ENCODE measurements at regions not wholly inside any gene's neighbourhood (a gene's known extent, or its start where the extent isn't known, plus 50 kb on each side); places are given as distances from the start of the nearest gene placed in this dataset.
"Not testable (repeated sequence)": the region's sequence is repeated elsewhere in the genome, so short reads cannot be mapped to it uniquely, and the experiment has no call there.

DNA sequence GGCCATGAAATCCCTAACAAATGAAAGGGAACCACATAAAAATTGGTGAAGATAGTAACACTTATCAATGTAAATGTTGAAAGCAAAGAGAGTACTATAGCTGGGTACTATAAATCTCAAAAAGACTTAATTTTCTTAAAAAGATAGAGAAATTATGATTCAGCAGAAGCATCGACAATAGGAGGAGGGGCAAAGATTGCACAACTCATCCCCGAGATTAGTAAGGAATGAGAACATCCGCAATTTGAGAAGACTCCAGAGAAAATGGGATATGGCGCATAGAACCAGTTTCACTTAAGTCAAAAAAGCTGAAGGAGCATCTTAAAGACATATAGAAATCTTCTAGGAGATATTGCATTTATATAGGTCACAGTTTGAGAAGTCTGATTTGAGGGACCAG, 220.2 kb upstream of the SLC16A7 start:
- H3K36me3 ChIP-seq (ENCODE audit: control insufficient read depth, insufficient read depth, low read length): no peaks in the 10 kb centered on the region

DNA sequence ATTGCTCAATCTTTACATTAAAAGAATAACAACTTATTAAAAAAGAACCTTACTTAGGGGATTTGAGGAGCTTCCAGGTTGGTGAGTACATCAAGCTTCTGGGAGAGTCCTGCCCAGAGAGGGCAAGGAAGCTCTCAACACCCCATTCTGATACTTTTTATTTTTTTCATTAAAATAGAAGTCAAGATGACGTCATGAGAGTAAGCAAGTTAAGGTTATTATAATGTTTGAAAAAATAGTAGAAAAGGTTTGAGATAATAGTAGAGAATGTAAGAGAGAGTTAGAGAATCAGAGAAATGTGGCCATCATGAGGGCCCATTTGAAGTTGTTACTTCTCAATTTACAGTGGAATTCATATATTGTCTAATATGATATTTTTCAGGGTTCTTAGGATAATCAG, 221.0 kb upstream of the SLC16A7 start:
- no peaks in the 10 kb centered on the region for H3K4me1 ChIP-seq (ENCODE audit: control insufficient read depth, insufficient read depth, low read length, poor library complexity, severe bottlenecking)
- H3K27ac ChIP-seq (ENCODE audit: insufficient read depth, low read length, poor library complexity, severe bottlenecking): no peak overlapping the region
- no peaks in the 10 kb centered on the region for H3K9me3 ChIP-seq (ENCODE audit: control insufficient read depth, low read length)
- H3K4me3 ChIP-seq (ENCODE audit: insufficient read depth, low read depth, low read length, poor library complexity, severe bottlenecking): no peak overlapping the region
- DNase-seq: no peak
- no peaks in the 10 kb centered on the region for H3K27me3 ChIP-seq (replicated peaks; ENCODE audit: control insufficient read depth, insufficient read depth, low read length, poor library complexity, severe bottlenecking)
- no peaks in the 10 kb centered on the region for H3K36me3 ChIP-seq (ENCODE audit: control insufficient read depth, insufficient read depth, low read length)

More for the DNA sequence above, 220.2 kb upstream of the SLC16A7 start:
- H3K27me3 ChIP-seq (replicated peaks; ENCODE audit: control insufficient read depth, insufficient read depth, low read length, poor library complexity, severe bottlenecking): no peaks in the 10 kb centered on the region
- no peak overlapping the region for H3K27ac ChIP-seq (ENCODE audit: insufficient read depth, low read length, poor library complexity, severe bottlenecking)
- H3K4me3 ChIP-seq (ENCODE audit: insufficient read depth, low read depth, low read length, poor library complexity, severe bottlenecking): no peak overlapping the region
- no peaks in the 10 kb centered on the region for H3K9me3 ChIP-seq (ENCODE audit: control insufficient read depth, low read length)
- H3K4me1 ChIP-seq (ENCODE audit: control insufficient read depth, insufficient read depth, low read length, poor library complexity, severe bottlenecking): no peaks in the 10 kb centered on the region
- no peak for DNase-seq

DNA sequence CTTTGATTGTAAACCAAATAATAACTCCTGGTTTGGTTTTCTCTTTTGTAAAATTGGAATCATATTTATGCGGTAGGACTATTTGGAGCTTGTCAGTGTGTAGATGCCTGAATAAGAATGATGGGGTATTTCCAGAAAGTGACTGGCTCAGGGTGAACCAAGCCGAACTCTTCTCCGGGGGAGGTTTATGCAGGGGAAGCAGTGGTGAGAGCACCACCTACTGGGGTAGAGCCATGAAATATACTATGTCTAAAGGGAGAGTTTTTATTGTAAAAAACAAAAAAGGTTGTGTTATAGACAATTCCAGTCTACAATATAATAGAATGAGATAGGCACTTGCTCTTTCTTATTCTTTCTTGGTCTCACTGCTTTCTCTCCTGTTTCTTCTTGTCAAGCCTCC, 222.9 kb upstream of the SLC16A7 start:
- no peaks in the 10 kb centered on the region for H3K9me3 ChIP-seq (ENCODE audit: control insufficient read depth, low read length)
- no peak overlapping the region for H3K4me3 ChIP-seq (ENCODE audit: insufficient read depth, low read depth, low read length, poor library complexity, severe bottlenecking)
- H3K36me3 ChIP-seq (ENCODE audit: control insufficient read depth, insufficient read depth, low read length): no peaks in the 10 kb centered on the region
- no peaks in the 10 kb centered on the region for H3K4me1 ChIP-seq (ENCODE audit: control insufficient read depth, insufficient read depth, low read length, poor library complexity, severe bottlenecking)
- no peak overlapping the region for H3K27ac ChIP-seq (ENCODE audit: insufficient read depth, low read length, poor library complexity, severe bottlenecking)
- DNase-seq: no peak
- no peaks in the 10 kb centered on the region for H3K27me3 ChIP-seq (replicated peaks; ENCODE audit: control insufficient read depth, insufficient read depth, low read length, poor library complexity, severe bottlenecking)

DNA sequence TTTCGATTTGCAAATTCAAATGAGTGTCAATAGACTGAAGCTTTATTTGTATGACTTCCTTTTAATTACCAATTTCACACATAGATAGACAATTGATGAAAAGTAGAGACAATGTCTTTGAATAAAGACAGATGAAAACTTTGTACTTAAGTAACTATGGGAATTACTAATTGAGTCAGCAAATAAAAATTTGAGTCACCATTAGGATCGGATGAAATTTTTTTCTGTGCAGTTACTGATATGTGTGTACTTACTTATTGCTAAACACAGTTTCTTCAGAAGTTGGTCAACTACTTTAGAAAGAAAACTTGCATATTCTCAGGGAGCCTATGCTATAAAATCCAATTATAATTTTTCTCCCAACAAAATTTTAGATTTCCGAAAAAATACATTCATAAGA, 224.9 kb upstream of the SLC16A7 start:
- no peak overlapping the region for H3K4me3 ChIP-seq (ENCODE audit: insufficient read depth, low read depth, low read length, poor library complexity, severe bottlenecking)
- DNase-seq: no peak
- no peaks in the 10 kb centered on the region for H3K4me1 ChIP-seq (ENCODE audit: control insufficient read depth, insufficient read depth, low read length, poor library complexity, severe bottlenecking)
- H3K27ac ChIP-seq (ENCODE audit: insufficient read depth, low read length, poor library complexity, severe bottlenecking): no peak overlapping the region
- no peaks in the 10 kb centered on the region for H3K27me3 ChIP-seq (replicated peaks; ENCODE audit: control insufficient read depth, insufficient read depth, low read length, poor library complexity, severe bottlenecking)
- no peaks in the 10 kb centered on the region for H3K36me3 ChIP-seq (ENCODE audit: control insufficient read depth, insufficient read depth, low read length)
- H3K9me3 ChIP-seq (ENCODE audit: control insufficient read depth, low read length): no peaks in the 10 kb centered on the region

DNA sequence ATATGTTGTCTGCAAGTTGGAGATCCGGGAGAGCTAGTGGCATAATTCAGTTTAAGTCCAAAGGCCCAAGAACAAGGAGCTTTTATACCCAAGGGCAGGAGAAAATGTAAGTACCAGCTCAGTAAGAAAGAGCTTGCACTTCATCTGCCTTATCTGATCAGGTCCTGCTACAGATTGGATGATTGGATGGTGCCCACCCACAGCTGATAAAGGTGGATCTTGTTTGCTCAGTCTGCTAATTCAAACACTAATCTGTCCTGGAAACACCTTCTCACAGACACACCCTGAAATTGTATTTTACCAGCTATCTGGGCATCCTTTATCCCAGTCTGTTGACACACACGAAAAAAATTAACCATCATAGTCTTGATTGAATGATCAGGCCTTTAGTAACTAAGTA, 230.7 kb upstream of the SLC16A7 start:
- Histone ChIP-seq H3K4me1 (ENCODE audit: control insufficient read depth, insufficient read depth, low read length, poor library complexity, severe bottlenecking) (no peaks in the 10 kb centered on the region), H3K27ac (ENCODE audit: insufficient read depth, low read length, poor library complexity, severe bottlenecking) (no peak overlapping the region), H3K9me3 (ENCODE audit: control insufficient read depth, low read length) (no peaks in the 10 kb centered on the region), H3K4me3 (ENCODE audit: insufficient read depth, low read depth, low read length, poor library complexity, severe bottlenecking) (no peak overlapping the region), H3K27me3 (replicated peaks; ENCODE audit: control insufficient read depth, insufficient read depth, low read length, poor library complexity, severe bottlenecking) (no peaks in the 10 kb centered on the region), H3K36me3 (ENCODE audit: control insufficient read depth, insufficient read depth, low read length) (no peaks in the 10 kb centered on the region)
- no peak for DNase-seq

DNA sequence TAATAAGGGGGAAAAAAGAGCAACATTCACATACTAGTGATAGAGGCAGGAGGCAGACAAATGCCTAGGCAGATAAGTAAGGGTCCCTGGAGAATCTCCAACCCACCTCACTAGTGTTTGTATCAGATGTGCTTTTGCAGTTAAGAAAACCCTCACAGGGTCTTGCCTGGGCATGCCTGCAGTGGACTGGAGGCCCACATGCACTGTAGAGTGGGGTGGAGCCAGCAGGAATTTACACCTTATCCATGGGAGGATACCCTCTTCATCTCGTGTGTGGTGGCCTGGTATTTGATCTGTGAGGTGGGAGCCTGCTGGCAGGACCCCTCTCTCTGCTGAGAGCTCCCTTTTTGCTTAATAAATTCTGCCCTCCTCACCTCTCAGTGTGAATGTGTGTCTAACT, 238.0 kb upstream of the SLC16A7 start:
- Histone ChIP-seq H3K36me3 (ENCODE audit: control insufficient read depth, insufficient read depth, low read length) (no peaks in the 10 kb centered on the region), H3K4me1 (ENCODE audit: control insufficient read depth, insufficient read depth, low read length, poor library complexity, severe bottlenecking) (no peaks in the 10 kb centered on the region), H3K4me3 (ENCODE audit: insufficient read depth, low read depth, low read length, poor library complexity, severe bottlenecking) (no peak overlapping the region), H3K9me3 (ENCODE audit: control insufficient read depth, low read length) (no peaks in the 10 kb centered on the region), H3K27ac (ENCODE audit: insufficient read depth, low read length, poor library complexity, severe bottlenecking) (no peak overlapping the region), H3K27me3 (replicated peaks; ENCODE audit: control insufficient read depth, insufficient read depth, low read length, poor library complexity, severe bottlenecking) (no peaks in the 10 kb centered on the region)
- no peak for DNase-seq

DNA sequence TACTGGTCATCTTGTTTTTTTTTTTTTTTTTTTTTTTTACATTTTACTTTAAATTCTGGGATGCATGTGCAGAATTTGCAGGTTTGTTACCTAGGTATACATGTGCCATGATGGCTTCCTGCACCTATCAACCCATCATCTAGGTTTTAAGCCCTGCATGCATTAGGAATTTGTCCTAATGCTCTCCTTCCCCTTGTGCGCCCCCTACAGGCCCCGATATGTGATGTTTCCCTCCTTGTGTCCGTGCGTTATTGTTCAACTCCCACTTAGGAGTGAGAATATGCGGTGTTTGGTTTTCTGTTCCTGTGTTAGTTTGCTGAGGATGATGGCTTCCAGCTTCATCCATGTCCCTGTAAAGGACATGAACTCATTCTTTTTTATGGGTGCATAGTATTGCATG, 249.6 kb upstream of the SLC16A7 start:
- H3K4me1 ChIP-seq (ENCODE audit: control insufficient read depth, insufficient read depth, low read length, poor library complexity, severe bottlenecking); DNase-seq; H3K27ac ChIP-seq (ENCODE audit: insufficient read depth, low read length, poor library complexity, severe bottlenecking); H3K4me3 ChIP-seq (ENCODE audit: insufficient read depth, low read depth, low read length, poor library complexity, severe bottlenecking); H3K27me3 ChIP-seq (replicated peaks; ENCODE audit: control insufficient read depth, insufficient read depth, low read length, poor library complexity, severe bottlenecking); H3K36me3 ChIP-seq (ENCODE audit: control insufficient read depth, insufficient read depth, low read length); H3K9me3 ChIP-seq (ENCODE audit: control insufficient read depth, low read length): not testable (repeated sequence)

DNA sequence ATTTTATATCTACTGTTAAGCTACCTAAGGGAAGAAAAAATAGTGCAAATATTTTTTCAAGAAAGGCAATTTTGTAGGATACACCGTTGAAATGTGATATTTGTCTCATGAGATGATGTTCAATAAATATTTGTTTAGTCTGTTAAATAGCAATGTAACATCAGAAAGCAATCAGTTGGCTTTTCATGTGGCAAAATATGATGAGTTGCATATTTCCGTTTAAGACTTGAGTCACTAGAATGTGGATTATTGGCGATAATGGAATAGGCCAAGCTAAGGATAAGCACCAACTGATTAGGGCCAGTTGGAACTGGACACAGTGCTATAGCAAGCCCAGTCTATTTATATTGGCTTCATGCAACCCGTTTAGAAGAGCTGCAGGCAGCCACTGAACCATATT, 250.4 kb upstream of the SLC16A7 start:
- DNase-seq: no peak
- Histone ChIP-seq H3K4me3 (ENCODE audit: insufficient read depth, low read depth, low read length, poor library complexity, severe bottlenecking) (no peak overlapping the region), H3K36me3 (ENCODE audit: control insufficient read depth, insufficient read depth, low read length) (no peaks in the 10 kb centered on the region), H3K27me3 (replicated peaks; ENCODE audit: control insufficient read depth, insufficient read depth, low read length, poor library complexity, severe bottlenecking) (no peaks in the 10 kb centered on the region), H3K27ac (ENCODE audit: insufficient read depth, low read length, poor library complexity, severe bottlenecking) (no peak overlapping the region), H3K4me1 (ENCODE audit: control insufficient read depth, insufficient read depth, low read length, poor library complexity, severe bottlenecking) (no peaks in the 10 kb centered on the region), H3K9me3 (ENCODE audit: control insufficient read depth, low read length) (no peaks in the 10 kb centered on the region)

DNA sequence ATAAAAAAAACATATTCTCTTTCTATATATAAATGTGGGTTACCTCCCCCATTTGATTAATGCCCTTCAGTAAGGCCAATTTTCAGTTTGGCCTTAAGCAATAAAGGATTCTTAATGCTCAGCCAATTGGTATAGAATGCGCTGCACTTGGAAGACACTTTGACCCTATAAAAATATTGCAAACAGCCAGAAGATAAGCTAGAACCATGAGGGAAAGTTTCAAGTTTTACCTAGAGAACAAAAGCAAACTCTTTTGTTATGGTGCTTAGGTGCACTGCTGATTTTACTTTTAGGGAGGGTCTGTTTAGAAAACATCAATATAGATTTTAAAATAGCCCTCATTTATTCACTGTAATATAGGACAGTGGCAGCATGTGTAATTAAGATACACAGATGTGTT, 251.6 kb upstream of the SLC16A7 start:
- no peak overlapping the region for H3K4me3 ChIP-seq (ENCODE audit: insufficient read depth, low read depth, low read length, poor library complexity, severe bottlenecking)
- no peaks in the 10 kb centered on the region for H3K4me1 ChIP-seq (ENCODE audit: control insufficient read depth, insufficient read depth, low read length, poor library complexity, severe bottlenecking)
- no peaks in the 10 kb centered on the region for H3K36me3 ChIP-seq (ENCODE audit: control insufficient read depth, insufficient read depth, low read length)
- no peak for DNase-seq
- no peak overlapping the region for H3K27ac ChIP-seq (ENCODE audit: insufficient read depth, low read length, poor library complexity, severe bottlenecking)
- no peaks in the 10 kb centered on the region for H3K27me3 ChIP-seq (replicated peaks; ENCODE audit: control insufficient read depth, insufficient read depth, low read length, poor library complexity, severe bottlenecking)
- H3K9me3 ChIP-seq (ENCODE audit: control insufficient read depth, low read length): no peaks in the 10 kb centered on the region

DNA sequence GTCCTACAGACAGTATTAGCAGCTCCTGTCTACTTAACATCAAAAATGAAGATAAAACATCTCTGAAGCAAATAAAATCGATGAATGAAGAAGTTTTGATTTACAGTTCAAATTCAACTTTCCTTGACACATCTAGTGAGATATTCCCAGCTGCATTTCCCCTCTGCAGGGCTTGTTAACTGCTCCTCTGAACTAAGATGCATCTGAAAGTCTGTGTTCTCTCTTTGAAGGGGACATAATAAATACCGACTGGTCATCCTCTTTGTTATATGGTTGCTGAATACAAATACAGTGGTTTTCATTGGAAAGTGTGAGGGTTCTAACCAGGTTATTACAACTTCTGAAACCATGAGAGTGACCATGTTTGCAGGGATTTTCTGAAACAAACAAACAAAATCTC, 266.4 kb upstream of the SLC16A7 start:
- no peak for DNase-seq
- Histone ChIP-seq H3K9me3 (ENCODE audit: control insufficient read depth, low read length) (no peaks in the 10 kb centered on the region), H3K4me1 (ENCODE audit: control insufficient read depth, insufficient read depth, low read length, poor library complexity, severe bottlenecking) (no peaks in the 10 kb centered on the region), H3K27ac (ENCODE audit: insufficient read depth, low read length, poor library complexity, severe bottlenecking) (no peak overlapping the region), H3K27me3 (replicated peaks; ENCODE audit: control insufficient read depth, insufficient read depth, low read length, poor library complexity, severe bottlenecking) (no peaks in the 10 kb centered on the region), H3K4me3 (ENCODE audit: insufficient read depth, low read depth, low read length, poor library complexity, severe bottlenecking) (no peak overlapping the region), H3K36me3 (ENCODE audit: control insufficient read depth, insufficient read depth, low read length) (no peaks in the 10 kb centered on the region)

Measured in effector memory CD4-positive, alpha-beta T cell (primary cell).